ENCODE measurements at regions not wholly inside any gene's neighbourhood (a gene's known extent, or its start where the extent isn't known, plus 50 kb on each side); places are given as distances from the start of the nearest gene placed in this dataset.

- no peak for TF ChIP-seq CTCF (IDR thresholded peaks at IDR 0.05)
- ATAC-seq (ENCODE audit: low FRiP score) (no peak), DNase-seq (ENCODE audit: low spot score) (no peak)
Observed at GRCh38 chr6:24006254-24006653, 119.8 kb upstream of the NRSN1 start.

DNA sequence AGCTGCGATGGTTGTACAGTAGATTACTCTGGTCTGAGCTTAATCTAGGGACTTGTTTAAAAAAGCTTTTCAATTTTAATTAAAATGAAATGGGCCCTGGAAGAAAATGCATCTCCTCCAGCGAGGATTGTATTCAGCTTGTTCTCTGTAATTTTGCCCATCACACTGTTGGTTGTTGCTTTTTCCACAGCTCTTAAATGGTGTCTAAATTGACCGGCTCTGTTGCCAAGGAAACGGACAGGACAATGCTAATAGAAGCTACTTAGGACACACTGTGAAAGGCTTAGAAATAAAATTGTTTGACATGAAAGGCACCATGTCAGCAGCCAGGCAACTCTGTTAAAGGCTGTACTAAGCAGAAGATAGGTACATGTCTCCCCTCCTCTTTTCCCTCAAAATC lies 116.7 kb upstream of the NRSN1 start:
- TF ChIP-seq CTCF (IDR thresholded peaks at IDR 0.05), result no peak
- no peak for DNase-seq (ENCODE audit: low spot score)
- no peak for ATAC-seq (ENCODE audit: low FRiP score)

DNA sequence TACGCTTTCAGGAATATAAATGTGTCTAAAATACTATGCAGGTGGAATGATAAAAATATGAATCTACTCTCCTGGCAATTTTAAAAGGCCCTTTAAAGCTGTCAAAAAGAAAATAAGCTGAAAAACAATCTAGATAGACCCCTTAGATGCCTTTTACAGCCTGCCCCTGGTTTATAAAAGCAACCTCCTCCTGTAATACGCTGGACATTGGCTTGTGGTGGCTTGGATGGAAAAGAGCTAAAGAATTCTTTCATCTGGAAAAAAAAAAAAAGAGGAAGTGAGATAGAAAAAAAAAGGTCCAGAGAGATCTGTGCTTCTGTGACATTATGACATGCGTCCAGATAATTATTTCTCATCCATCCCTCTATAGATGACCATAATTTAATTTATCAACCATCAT lies 115.9 kb upstream of the NRSN1 start:
- no peak for ATAC-seq (ENCODE audit: low FRiP score)
- no peak for TF ChIP-seq CTCF (IDR thresholded peaks at IDR 0.05)
- no peak for DNase-seq (ENCODE audit: low spot score)

- no peak for ATAC-seq (ENCODE audit: low FRiP score)
- TF ChIP-seq CTCF (IDR thresholded peaks at IDR 0.05), result no peak
- DNase-seq (ENCODE audit: low spot score), result no peak
Observed at GRCh38 chr6:24016286-24016685, 109.7 kb upstream of the NRSN1 start.

- ATAC-seq (ENCODE audit: low FRiP score) (no peak), DNase-seq (ENCODE audit: low spot score) (no peak)
- no peak for TF ChIP-seq CTCF (IDR thresholded peaks at IDR 0.05)
Observed at GRCh38 chr6:24016857-24017256, 109.2 kb upstream of the NRSN1 start.

GRCh38 chr6:24019393-24019792 lies 106.6 kb upstream of the NRSN1 start:
- no peak for TF ChIP-seq CTCF (IDR thresholded peaks at IDR 0.05)
- no peak for ATAC-seq (ENCODE audit: low FRiP score)
- DNase-seq (ENCODE audit: low spot score), result no peak

DNA sequence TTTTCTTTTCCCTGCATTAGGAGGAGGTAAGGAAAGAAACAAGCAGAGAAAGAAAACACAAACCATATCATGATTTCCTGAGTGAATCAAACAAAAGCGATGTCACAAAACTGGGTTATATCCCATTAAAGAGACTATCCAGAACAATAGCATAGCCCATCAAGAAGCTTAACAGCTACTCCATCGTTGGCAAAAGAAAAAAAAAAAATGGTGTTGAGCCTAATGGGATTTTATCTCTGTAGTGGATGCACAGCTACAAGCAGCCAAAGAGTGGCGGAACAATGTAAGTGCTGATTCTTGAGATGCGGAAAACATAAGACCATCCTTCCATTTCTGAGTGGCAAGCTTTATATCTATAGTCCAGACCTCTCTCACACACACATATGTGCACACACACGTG lies 106.2 kb upstream of the NRSN1 start:
- TF ChIP-seq CTCF (IDR thresholded peaks at IDR 0.05), result no peak
- ATAC-seq (ENCODE audit: low FRiP score), result no peak
- no peak for DNase-seq (ENCODE audit: low spot score)
